Heart left ventricle (tissue), 13 donors: ENCODE measurements at regions not wholly inside any gene's neighbourhood (a gene's known extent, or its start where the extent isn't known, plus 50 kb on each side); places are given as distances from the start of the nearest gene placed in this dataset.

Source experiments
- POLR2A ChIP-seq, 2 donors: fragments of 450-650 bp; IDR thresholded peaks; one replicate each; pipeline ENCODE4 v1.6.1; 2017; ENCODE audit warnings: antibody characterized with exemption in 2 of 2, mild to moderate bottlenecking in 2 of 2, moderate library complexity in 2 of 2
- TF ChIP-seq, protein P1 (sequence below), 12 donors: fragments of 200-600 bp; sonication (generic) in 4 of 12; IDR thresholded peaks; one replicate each; pipeline versions ENCODE4 v1.5.0 to v1.8.0; 2018 to 2022; ENCODE audit warnings: antibody characterized with exemption in 12 of 12, mild to moderate bottlenecking in 5 of 12
- donor health status: ischemic (EF 13 %, LVEDD 7.1; RV severe dilation, severe dysfunction).
- donor health status: DM: no; HTN: yes; CAD: no.
- donor health status: DM: no; HTN: no; CAD: no.
- donor health status: ischemic (EF 25% LVEDD 6.9; RV normal size, moderate dysfunction).
- donor health status: ischemic (EF 25% LVEDD 5.7; RV mildly dilated, moderate dysfunction).
- donor health status: ischemic (EF 35%, LVEDD 5.7; RV mildly dilated, moderate dysfunction).
- donor health status: nonischemic (EF 11% LVEDD 7.7; RV severe dilation, severe dysfunction).
- donor health status: DM: yes; HTN: yes; CAD: no.
- donor health status: PGD.
- donor health status: ischemic (EF 29% LVEDD 5.4; RV normal size, mild dysfunction).
- donor health status: nonischemic (EF 23%, LVEDD 6.1; RV moderate dilation, normal function).

DNA sequence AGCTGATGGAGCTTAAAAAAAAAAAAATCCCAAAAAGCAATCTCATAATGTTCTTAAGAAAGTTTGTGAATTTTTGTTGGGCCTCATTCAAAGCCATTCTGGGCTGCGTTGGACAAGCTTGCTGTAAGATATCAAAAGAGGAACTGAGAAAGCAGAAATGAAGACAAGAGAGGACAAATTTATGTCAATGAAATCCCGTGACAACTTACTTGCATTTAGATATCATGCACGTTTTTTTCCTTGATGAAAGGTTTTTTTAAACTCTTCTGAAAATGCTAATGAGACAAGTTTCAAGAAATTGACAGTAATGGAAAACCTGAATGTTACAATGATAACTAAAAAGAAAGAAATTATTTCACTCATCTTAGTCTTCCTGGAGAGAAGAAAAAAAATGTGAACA is 662.9 kb downstream of the SQOR start:
- TF ChIP-seq, protein P1, sequence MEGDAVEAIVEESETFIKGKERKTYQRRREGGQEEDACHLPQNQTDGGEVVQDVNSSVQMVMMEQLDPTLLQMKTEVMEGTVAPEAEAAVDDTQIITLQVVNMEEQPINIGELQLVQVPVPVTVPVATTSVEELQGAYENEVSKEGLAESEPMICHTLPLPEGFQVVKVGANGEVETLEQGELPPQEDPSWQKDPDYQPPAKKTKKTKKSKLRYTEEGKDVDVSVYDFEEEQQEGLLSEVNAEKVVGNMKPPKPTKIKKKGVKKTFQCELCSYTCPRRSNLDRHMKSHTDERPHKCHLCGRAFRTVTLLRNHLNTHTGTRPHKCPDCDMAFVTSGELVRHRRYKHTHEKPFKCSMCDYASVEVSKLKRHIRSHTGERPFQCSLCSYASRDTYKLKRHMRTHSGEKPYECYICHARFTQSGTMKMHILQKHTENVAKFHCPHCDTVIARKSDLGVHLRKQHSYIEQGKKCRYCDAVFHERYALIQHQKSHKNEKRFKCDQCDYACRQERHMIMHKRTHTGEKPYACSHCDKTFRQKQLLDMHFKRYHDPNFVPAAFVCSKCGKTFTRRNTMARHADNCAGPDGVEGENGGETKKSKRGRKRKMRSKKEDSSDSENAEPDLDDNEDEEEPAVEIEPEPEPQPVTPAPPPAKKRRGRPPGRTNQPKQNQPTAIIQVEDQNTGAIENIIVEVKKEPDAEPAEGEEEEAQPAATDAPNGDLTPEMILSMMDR (IDR thresholded peaks at IDR 0.05), result no peak
- TF ChIP-seq POLR2A (IDR thresholded peaks at IDR 0.05), result no peak
